Liver (tissue), 8 donors: ENCODE measurements at regions not wholly inside any gene's neighbourhood (a gene's known extent, or its start where the extent isn't known, plus 50 kb on each side); places are given as distances from the start of the nearest gene placed in this dataset.

Experiments used
- DNase-seq: peaks from one replicate; pipeline ENCODE4 v3.0.0-alpha.2; 2017; ENCODE audit warnings: low spot score
- H3K27ac ChIP-seq, 2 donors: one replicate each; pipeline ENCODE4 v1.7.0; 2013; ENCODE audit warnings: inconsistent platforms in 2 of 2, low read length in 2 of 2, control low read depth in 1 of 2, low read depth in 1 of 2, mild to moderate bottlenecking in 1 of 2
- H3K27me3 ChIP-seq, 4 donors: one replicate each; pipeline versions ENCODE4 v1.6.1 to v1.7.0; 2013; ENCODE audit warnings: low read length in 3 of 4, inconsistent platforms in 1 of 4, mild to moderate bottlenecking in 1 of 4, moderate library complexity in 1 of 4; ENCODE audit not compliant: control insufficient read depth in 4 of 4, insufficient read depth in 4 of 4
- H3K36me3 ChIP-seq, 4 donors: one replicate each; pipeline versions ENCODE4 v1.6.1 to v1.7.0; 2013; ENCODE audit warnings: low read length in 3 of 4, mild to moderate bottlenecking in 3 of 4, low read depth in 1 of 4, moderate library complexity in 1 of 4; ENCODE audit not compliant: control insufficient read depth in 4 of 4, insufficient read depth in 3 of 4
- H3K4me1 ChIP-seq, 4 donors: one replicate each; pipeline versions ENCODE4 v1.6.1 to v1.7.0; 2013; ENCODE audit warnings: low read length in 3 of 4, mild to moderate bottlenecking in 3 of 4, moderate library complexity in 1 of 4; ENCODE audit not compliant: control insufficient read depth in 4 of 4, insufficient read depth in 4 of 4
- H3K4me3 ChIP-seq, 3 donors: one replicate each; pipeline versions ENCODE4 v1.6.1 to v1.7.0; 2013; ENCODE audit warnings: low read length in 3 of 3, control low read depth in 1 of 3, low read depth in 1 of 3, mild to moderate bottlenecking in 1 of 3
- H3K9ac ChIP-seq, 2 donors: one replicate each; pipeline ENCODE4 v1.7.0; 2013; ENCODE audit warnings: low read length in 2 of 2, mild to moderate bottlenecking in 2 of 2, moderate library complexity in 2 of 2, control low read depth in 1 of 2, low read depth in 1 of 2
- H3K9me3 ChIP-seq, 4 donors: one replicate each; pipeline versions ENCODE4 v1.6.1 to v1.7.0; 2013; ENCODE audit warnings: low read length in 3 of 4; ENCODE audit not compliant: control insufficient read depth in 4 of 4
- FOXA1 ChIP-seq: IDR thresholded peaks from 2 replicates; pipeline ENCODE4 v1.6.1; 2016; ENCODE audit warnings: antibody characterized with exemption
- FOXA2 ChIP-seq: IDR thresholded peaks from 2 replicates; pipeline ENCODE4 v1.6.1; 2016; ENCODE audit warnings: antibody characterized with exemption
- GABPA ChIP-seq, 2 donors: IDR thresholded peaks in 1 of 2; conservative IDR thresholded peaks in 1 of 2; 2 replicates each; pipeline ENCODE4 v1.6.1; 2016; ENCODE audit warnings: antibody characterized with exemption in 2 of 2, mild to moderate bottlenecking in 1 of 2, moderate library complexity in 1 of 2
- HNF4A ChIP-seq, 2 donors: conservative IDR thresholded peaks; 2 replicates each; pipeline ENCODE4 v1.6.1; 2016; ENCODE audit warnings: antibody characterized with exemption in 2 of 2, mild to moderate bottlenecking in 2 of 2
- HNF4G ChIP-seq: IDR thresholded peaks from 2 replicates; pipeline ENCODE4 v1.6.1; 2016; ENCODE audit warnings: antibody characterized with exemption
- JUND ChIP-seq, 2 donors: IDR thresholded peaks; 2 replicates each; pipeline ENCODE4 v1.6.1; 2016; ENCODE audit warnings: antibody characterized with exemption in 2 of 2
- NR2F2 ChIP-seq: IDR thresholded peaks from 2 replicates; pipeline ENCODE4 v1.6.1; 2016; ENCODE audit warnings: antibody characterized with exemption
- RAD21 ChIP-seq, 2 donors: IDR thresholded peaks; 2 replicates each; pipeline ENCODE4 v1.6.1; 2016; ENCODE audit warnings: antibody characterized with exemption in 2 of 2, mild to moderate bottlenecking in 2 of 2
- RXRA ChIP-seq, 2 donors: IDR thresholded peaks; 2 replicates each; pipeline ENCODE4 v1.6.1; 2017 to 2018; ENCODE audit warnings: antibody characterized with exemption in 2 of 2, mild to moderate bottlenecking in 1 of 2
- TAF1 ChIP-seq: conservative IDR thresholded peaks from 2 replicates; pipeline ENCODE4 v1.6.1; 2016; ENCODE audit warnings: antibody characterized with exemption, mild to moderate bottlenecking
- WGBS: extraction: QIAGEN DNeasy Blood & Tissue Kit; methylation state at CpG from one replicate; pipeline ENCODE4 v1.1.7; 2013; 5-methylcytosine and 5-hydroxymethylcytosine counted together
- TF ChIP-seq, protein P1 (sequence below): IDR thresholded peaks from 2 replicates; pipeline ENCODE4 v1.6.1; 2016; ENCODE audit warnings: antibody characterized with exemption
- TF ChIP-seq, protein P2 (sequence below): IDR thresholded peaks from 2 replicates; pipeline ENCODE4 v1.6.1; 2016; ENCODE audit warnings: antibody characterized with exemption, mild to moderate bottlenecking
- TF ChIP-seq, protein P3 (sequence below): IDR thresholded peaks from 2 replicates; pipeline ENCODE4 v1.6.1; 2016; ENCODE audit warnings: antibody characterized with exemption
- TF ChIP-seq, protein P4 (sequence below): IDR thresholded peaks from 2 replicates; pipeline ENCODE4 v1.6.1; 2016; ENCODE audit warnings: antibody characterized with exemption
- TF ChIP-seq, protein P5 (sequence below): fragments of 150-350 bp; IDR thresholded peaks from 2 replicates; pipeline ENCODE4 v1.5.1; 2017; ENCODE audit warnings: improper control_type of control experiment, low read depth, low read length; ENCODE audit not compliant: missing input control
- donor health status: healthy.
- donor health status: healthy.
- donor health status: healthy.
- donor health status: healthy.
- donor health status: healthy.

DNA sequence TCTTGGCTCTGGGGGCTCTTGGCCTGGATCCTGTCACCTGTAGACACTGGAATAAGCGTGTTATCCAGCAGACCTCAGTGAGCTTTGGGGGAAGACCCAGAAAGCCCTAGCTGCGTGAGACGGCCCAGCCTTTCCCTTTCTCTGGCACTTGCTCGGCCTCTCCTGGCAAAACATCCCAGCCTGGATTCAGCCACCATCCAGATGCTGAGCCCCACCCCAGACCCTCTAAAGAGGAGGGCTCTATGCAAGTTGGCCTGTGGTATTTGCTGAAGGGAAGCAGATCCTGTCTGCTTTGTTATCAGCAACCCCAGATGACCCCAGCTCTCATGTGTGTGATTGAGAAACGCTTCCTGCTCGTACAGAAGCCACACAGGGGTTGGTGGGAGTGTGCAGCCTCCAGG is 267.2 kb downstream of the FAM43A start:
- H3K27ac ChIP-seq, result no peak overlapping the region
- peaks cover 0 to 1% (median 0%) of the 10 kb centered on the region in 4 donors for H3K9me3 ChIP-seq

DNA sequence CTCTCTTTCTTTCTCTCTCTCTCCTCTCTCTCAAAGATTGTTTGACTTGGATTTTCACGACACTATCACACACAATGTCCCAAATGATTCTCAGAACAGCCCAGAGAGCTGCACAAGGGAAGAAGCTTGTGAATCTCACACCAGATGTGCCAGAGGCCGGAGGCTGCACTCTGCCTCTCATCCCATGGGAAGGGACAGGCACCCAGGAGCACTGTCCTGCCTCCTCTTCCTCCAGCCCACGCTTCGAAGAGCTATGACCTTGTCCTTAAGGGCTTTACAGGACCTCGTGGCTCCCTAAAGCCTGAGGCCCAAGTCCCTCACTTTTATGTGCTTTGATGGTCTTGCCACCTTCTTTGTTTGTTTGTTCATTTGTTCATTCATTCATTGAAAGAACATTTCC is 267.6 kb downstream of the FAM43A start:
- Histone ChIP-seq H3K9ac (no peak overlapping the region), H3K27ac (no peak overlapping the region)
- TF ChIP-seq NR2F2 (no peak), GABPA (IDR thresholded peaks at IDR 0.05 in 1 of 2, conservative IDR thresholded peaks at IDR 0.05 in 1 of 2) (no peak), RXRA (IDR thresholded peaks at IDR 0.05) (no peak), FOXA1 (no peak), FOXA2 (no peak), JUND (IDR thresholded peaks at IDR 0.05) (no peak), HNF4G (no peak), RAD21 (IDR thresholded peaks at IDR 0.05) (no peak)
- TF ChIP-seq, protein P1, sequence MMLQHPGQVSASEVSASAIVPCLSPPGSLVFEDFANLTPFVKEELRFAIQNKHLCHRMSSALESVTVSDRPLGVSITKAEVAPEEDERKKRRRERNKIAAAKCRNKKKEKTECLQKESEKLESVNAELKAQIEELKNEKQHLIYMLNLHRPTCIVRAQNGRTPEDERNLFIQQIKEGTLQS, result no peak
- TF ChIP-seq, protein P2, sequence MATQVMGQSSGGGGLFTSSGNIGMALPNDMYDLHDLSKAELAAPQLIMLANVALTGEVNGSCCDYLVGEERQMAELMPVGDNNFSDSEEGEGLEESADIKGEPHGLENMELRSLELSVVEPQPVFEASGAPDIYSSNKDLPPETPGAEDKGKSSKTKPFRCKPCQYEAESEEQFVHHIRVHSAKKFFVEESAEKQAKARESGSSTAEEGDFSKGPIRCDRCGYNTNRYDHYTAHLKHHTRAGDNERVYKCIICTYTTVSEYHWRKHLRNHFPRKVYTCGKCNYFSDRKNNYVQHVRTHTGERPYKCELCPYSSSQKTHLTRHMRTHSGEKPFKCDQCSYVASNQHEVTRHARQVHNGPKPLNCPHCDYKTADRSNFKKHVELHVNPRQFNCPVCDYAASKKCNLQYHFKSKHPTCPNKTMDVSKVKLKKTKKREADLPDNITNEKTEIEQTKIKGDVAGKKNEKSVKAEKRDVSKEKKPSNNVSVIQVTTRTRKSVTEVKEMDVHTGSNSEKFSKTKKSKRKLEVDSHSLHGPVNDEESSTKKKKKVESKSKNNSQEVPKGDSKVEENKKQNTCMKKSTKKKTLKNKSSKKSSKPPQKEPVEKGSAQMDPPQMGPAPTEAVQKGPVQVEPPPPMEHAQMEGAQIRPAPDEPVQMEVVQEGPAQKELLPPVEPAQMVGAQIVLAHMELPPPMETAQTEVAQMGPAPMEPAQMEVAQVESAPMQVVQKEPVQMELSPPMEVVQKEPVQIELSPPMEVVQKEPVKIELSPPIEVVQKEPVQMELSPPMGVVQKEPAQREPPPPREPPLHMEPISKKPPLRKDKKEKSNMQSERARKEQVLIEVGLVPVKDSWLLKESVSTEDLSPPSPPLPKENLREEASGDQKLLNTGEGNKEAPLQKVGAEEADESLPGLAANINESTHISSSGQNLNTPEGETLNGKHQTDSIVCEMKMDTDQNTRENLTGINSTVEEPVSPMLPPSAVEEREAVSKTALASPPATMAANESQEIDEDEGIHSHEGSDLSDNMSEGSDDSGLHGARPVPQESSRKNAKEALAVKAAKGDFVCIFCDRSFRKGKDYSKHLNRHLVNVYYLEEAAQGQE, result no peak
- TF ChIP-seq, protein P3, sequence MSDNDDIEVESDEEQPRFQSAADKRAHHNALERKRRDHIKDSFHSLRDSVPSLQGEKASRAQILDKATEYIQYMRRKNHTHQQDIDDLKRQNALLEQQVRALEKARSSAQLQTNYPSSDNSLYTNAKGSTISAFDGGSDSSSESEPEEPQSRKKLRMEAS, result no peak

More for the DNA sequence above, 267.2 kb downstream of the FAM43A start:
- TF ChIP-seq RXRA (IDR thresholded peaks at IDR 0.05), result no peak
- TF ChIP-seq RAD21 (IDR thresholded peaks at IDR 0.05), result no peak
- no peak for TF ChIP-seq HNF4A (conservative IDR thresholded peaks at IDR 0.05)
- TF ChIP-seq FOXA1, result no peak
- TF ChIP-seq GABPA (IDR thresholded peaks at IDR 0.05 in 1 of 2, conservative IDR thresholded peaks at IDR 0.05 in 1 of 2), result no peak
- no peak for TF ChIP-seq FOXA2
- TF ChIP-seq, protein P4, sequence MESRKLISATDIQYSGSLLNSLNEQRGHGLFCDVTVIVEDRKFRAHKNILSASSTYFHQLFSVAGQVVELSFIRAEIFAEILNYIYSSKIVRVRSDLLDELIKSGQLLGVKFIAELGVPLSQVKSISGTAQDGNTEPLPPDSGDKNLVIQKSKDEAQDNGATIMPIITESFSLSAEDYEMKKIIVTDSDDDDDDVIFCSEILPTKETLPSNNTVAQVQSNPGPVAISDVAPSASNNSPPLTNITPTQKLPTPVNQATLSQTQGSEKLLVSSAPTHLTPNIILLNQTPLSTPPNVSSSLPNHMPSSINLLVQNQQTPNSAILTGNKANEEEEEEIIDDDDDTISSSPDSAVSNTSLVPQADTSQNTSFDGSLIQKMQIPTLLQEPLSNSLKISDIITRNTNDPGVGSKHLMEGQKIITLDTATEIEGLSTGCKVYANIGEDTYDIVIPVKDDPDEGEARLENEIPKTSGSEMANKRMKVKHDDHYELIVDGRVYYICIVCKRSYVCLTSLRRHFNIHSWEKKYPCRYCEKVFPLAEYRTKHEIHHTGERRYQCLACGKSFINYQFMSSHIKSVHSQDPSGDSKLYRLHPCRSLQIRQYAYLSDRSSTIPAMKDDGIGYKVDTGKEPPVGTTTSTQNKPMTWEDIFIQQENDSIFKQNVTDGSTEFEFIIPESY, result no peak
- TF ChIP-seq, protein P1, result no peak
- TF ChIP-seq JUND (IDR thresholded peaks at IDR 0.05), result no peak
- TF ChIP-seq, protein P2, result no peak
- TF ChIP-seq TAF1, result no peak
- TF ChIP-seq, protein P5, sequence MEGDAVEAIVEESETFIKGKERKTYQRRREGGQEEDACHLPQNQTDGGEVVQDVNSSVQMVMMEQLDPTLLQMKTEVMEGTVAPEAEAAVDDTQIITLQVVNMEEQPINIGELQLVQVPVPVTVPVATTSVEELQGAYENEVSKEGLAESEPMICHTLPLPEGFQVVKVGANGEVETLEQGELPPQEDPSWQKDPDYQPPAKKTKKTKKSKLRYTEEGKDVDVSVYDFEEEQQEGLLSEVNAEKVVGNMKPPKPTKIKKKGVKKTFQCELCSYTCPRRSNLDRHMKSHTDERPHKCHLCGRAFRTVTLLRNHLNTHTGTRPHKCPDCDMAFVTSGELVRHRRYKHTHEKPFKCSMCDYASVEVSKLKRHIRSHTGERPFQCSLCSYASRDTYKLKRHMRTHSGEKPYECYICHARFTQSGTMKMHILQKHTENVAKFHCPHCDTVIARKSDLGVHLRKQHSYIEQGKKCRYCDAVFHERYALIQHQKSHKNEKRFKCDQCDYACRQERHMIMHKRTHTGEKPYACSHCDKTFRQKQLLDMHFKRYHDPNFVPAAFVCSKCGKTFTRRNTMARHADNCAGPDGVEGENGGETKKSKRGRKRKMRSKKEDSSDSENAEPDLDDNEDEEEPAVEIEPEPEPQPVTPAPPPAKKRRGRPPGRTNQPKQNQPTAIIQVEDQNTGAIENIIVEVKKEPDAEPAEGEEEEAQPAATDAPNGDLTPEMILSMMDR, result no peak
- no peak for TF ChIP-seq NR2F2
- TF ChIP-seq HNF4G, result no peak
- H3K4me1 ChIP-seq, result peaks cover 0 to 6% (median 2%) of the 10 kb centered on the region in 4 donors
- H3K9ac ChIP-seq, result no peak overlapping the region
- H3K4me3 ChIP-seq, result no peak overlapping the region
- H3K36me3 ChIP-seq, result no peaks in the 10 kb centered on the region
- 67% methylated on average over 6 of the region's 6 CpGs for WGBS
- no peaks in the 10 kb centered on the region for H3K27me3 ChIP-seq
- no peak for DNase-seq

More for the DNA sequence above, 267.6 kb downstream of the FAM43A start:
- no peak overlapping the region for H3K4me3 ChIP-seq
- WGBS, result 90% methylated on average over 5 of the region's 5 CpGs
- H3K27me3 ChIP-seq, result no peaks in the 10 kb centered on the region
- no peak for DNase-seq
- no peaks in the 10 kb centered on the region for H3K9me3 ChIP-seq
- peaks cover 0 to 6% (median 2%) of the 10 kb centered on the region in 4 donors for H3K4me1 ChIP-seq
- H3K36me3 ChIP-seq, result no peaks in the 10 kb centered on the region
